Activated naive CD4-positive, alpha-beta T cell treated with anti-CD3 and anti-CD28 coated beads, Interleukin-2, amount 50 U/mL, for 24 hours (primary cell): ENCODE measurements at regions not wholly inside any gene's neighbourhood (a gene's known extent, or its start where the extent isn't known, plus 50 kb on each side); places are given as distances from the start of the nearest gene placed in this dataset.
"Not testable (repeated sequence)": the region's sequence is repeated elsewhere in the genome, so short reads cannot be mapped to it uniquely, and the experiment has no call there.

Experiments used
- H3K27ac Mint-ChIP-seq: one replicate; pipeline ENCODE4 v1.8.0; 2021; ENCODE audit warnings: mild to moderate bottlenecking, mixed read lengths
- H3K27me3 Mint-ChIP-seq: one replicate; pipeline ENCODE4 v1.8.0; 2021; ENCODE audit warnings: mixed read lengths
- H3K36me3 Mint-ChIP-seq: one replicate; pipeline ENCODE4 v1.8.0; 2021; ENCODE audit warnings: mixed read lengths
- H3K4me1 Mint-ChIP-seq: one replicate; pipeline ENCODE4 v1.8.0; 2021; ENCODE audit warnings: mixed read lengths
- H3K4me3 Mint-ChIP-seq: one replicate; pipeline ENCODE4 v1.8.0; 2021; ENCODE audit warnings: mild to moderate bottlenecking, mixed read lengths
- H3K9me3 Mint-ChIP-seq: one replicate; pipeline ENCODE4 v1.8.0; 2021; ENCODE audit warnings: mixed read lengths

- peaks cover 7% of the 10 kb centered on the region for H3K4me1 Mint-ChIP-seq
- H3K27ac Mint-ChIP-seq: no peak overlapping the region
- H3K4me3 Mint-ChIP-seq: no peak overlapping the region
- H3K9me3 Mint-ChIP-seq: no peaks in the 10 kb centered on the region
- H3K27me3 Mint-ChIP-seq: no peaks in the 10 kb centered on the region
- H3K36me3 Mint-ChIP-seq: peaks cover 4% of the 10 kb centered on the region
These were observed 114.4 kb upstream of the IQSEC1 start for GRCh38 chr3:13187593-13187992.

DNA sequence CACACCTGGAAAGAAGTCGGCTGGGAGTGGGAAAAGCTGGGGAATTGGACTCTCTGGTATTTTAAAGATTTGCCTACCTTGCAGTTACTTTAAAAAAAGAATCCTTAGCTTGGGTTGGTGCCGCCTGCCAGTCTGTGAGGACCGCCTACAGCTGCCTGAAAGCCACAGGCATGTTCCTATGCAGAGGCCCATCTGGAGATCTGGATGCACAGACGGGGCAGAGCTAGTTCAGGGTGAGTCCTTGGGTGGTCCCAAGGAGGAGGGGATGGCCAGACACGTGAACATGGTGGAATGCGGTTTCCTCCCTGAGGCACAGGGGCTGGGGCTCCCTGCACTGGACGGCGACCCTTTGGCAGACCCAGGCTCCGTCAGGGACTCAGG, 113.2 kb upstream of the IQSEC1 start:
- Mint-ChIP-seq H3K27me3 (no peaks in the 10 kb centered on the region), H3K4me1 (peaks cover 7% of the 10 kb centered on the region), H3K4me3 (no peak overlapping the region), H3K9me3 (no peaks in the 10 kb centered on the region), H3K27ac (no peak overlapping the region), H3K36me3 (peaks cover 4% of the 10 kb centered on the region)

DNA sequence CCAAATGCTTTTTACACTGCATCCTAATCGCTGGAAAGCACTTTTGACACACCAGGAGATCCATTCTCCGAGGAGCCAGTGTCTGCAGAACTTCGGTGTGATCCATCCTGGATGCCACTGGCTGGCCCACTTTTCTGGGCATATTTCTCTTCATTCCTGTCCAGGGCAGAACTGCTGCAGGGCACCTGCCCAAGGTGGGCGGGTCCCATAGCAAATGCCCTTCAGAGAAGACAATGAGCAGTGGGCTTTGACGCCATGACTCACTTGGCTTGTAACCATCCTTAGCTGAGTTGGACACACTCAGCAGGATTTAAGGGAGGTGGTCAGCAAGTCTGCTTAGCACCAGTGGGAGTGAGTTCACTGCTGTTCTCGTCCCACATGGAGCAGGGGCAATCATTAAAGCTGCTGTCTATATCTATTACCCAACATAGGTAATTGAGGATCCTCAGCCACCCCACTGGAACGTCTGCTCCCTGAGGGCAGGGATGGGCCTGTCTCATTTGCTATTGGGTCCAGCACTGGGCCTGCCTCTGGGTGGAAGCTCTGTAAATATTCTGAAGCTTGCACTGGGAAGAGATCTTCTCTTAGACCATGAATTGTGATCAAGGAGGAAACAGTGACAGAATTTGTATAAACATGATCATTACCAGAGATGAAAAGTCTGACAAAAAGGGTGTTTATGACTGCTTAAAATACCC, 112.7 kb upstream of the IQSEC1 start:
- no peak overlapping the region for H3K4me3 Mint-ChIP-seq
- no peaks in the 10 kb centered on the region for H3K9me3 Mint-ChIP-seq
- peaks cover 4% of the 10 kb centered on the region for H3K36me3 Mint-ChIP-seq
- peaks cover 7% of the 10 kb centered on the region for H3K4me1 Mint-ChIP-seq
- H3K27me3 Mint-ChIP-seq: no peaks in the 10 kb centered on the region
- no peak overlapping the region for H3K27ac Mint-ChIP-seq

GRCh38 chr3:13179582-13180210, 106.5 kb upstream of the IQSEC1 start:
- H3K36me3 Mint-ChIP-seq, H3K4me3 Mint-ChIP-seq, H3K9me3 Mint-ChIP-seq, H3K4me1 Mint-ChIP-seq, H3K27me3 Mint-ChIP-seq, H3K27ac Mint-ChIP-seq: not testable (repeated sequence)

GRCh38 chr3:13179181-13179580, 106.0 kb upstream of the IQSEC1 start:
- Mint-ChIP-seq H3K4me3 (no peak overlapping the region), H3K4me1 (no peaks in the 10 kb centered on the region), H3K27ac (no peak overlapping the region), H3K9me3 (peaks cover 5% of the 10 kb centered on the region), H3K36me3 (peaks cover 1% of the 10 kb centered on the region), H3K27me3 (no peaks in the 10 kb centered on the region)

GRCh38 chr3:13178107-13178506, 104.9 kb upstream of the IQSEC1 start:
- H3K36me3 Mint-ChIP-seq: peaks cover 1% of the 10 kb centered on the region

GRCh38 chr3:13177641-13178040, 104.4 kb upstream of the IQSEC1 start:
- peaks cover 1% of the 10 kb centered on the region for H3K36me3 Mint-ChIP-seq

More at GRCh38 chr3:13178107-13178506, 104.9 kb upstream of the IQSEC1 start:
- H3K4me1 Mint-ChIP-seq: no peaks in the 10 kb centered on the region
- no peak overlapping the region for H3K4me3 Mint-ChIP-seq
- no peak overlapping the region for H3K27ac Mint-ChIP-seq
- H3K27me3 Mint-ChIP-seq: no peaks in the 10 kb centered on the region
- H3K9me3 Mint-ChIP-seq: peaks cover 5% of the 10 kb centered on the region

DNA sequence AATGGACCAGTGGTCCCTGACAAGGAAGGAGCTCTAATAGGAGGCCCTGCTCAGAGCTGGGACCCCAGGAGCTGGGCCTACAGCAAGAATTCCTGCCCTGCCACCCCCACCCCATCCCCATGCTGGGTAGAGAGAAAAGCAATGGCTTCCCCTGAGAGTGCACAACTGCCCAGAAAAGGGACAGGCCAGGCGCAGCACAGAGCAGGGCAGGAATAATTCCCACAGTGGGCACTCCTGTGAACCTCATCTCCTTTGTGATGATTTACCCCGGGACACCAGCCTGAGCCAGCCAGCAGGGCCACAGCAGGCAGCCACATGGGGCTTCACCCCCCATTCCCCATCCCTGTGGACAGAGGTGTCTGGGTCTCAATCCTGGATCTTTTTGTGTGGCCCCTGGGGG, 104.0 kb upstream of the IQSEC1 start:
- Mint-ChIP-seq H3K4me1 (no peaks in the 10 kb centered on the region), H3K27ac (no peak overlapping the region), H3K27me3 (no peaks in the 10 kb centered on the region), H3K9me3 (peaks cover 5% of the 10 kb centered on the region), H3K36me3 (peaks cover 1% of the 10 kb centered on the region), H3K4me3 (no peak overlapping the region)

More at GRCh38 chr3:13177641-13178040, 104.4 kb upstream of the IQSEC1 start:
- Mint-ChIP-seq H3K4me3 (no peak overlapping the region), H3K27me3 (no peaks in the 10 kb centered on the region), H3K9me3 (peaks cover 5% of the 10 kb centered on the region), H3K4me1 (no peaks in the 10 kb centered on the region), H3K27ac (no peak overlapping the region)

- H3K4me1 Mint-ChIP-seq: no peaks in the 10 kb centered on the region
- H3K27me3 Mint-ChIP-seq: no peaks in the 10 kb centered on the region
- H3K9me3 Mint-ChIP-seq: peaks cover 5% of the 10 kb centered on the region
- H3K36me3 Mint-ChIP-seq: peaks cover 1% of the 10 kb centered on the region
- H3K27ac Mint-ChIP-seq: no peak overlapping the region
- H3K4me3 Mint-ChIP-seq: no peak overlapping the region
These were observed 103.2 kb upstream of the IQSEC1 start for GRCh38 chr3:13176445-13176844.

DNA sequence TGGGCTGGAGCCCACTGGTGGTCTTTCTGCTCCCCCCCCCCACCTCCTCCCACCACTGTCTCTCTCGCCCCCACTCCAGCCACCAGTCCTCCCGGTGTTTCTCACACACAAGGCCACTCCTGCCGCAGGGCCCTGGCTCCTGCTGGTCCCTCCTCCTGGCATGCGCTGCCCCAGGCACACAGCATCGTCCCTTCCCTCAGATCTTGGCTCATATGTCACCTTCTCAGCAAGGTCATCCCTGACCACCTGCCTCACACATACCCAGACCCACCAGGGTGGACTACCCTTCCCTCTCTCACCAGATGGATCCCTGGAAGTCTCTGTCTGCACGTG, 101.5 kb upstream of the IQSEC1 start:
- no peaks in the 10 kb centered on the region for H3K27me3 Mint-ChIP-seq
- no peaks in the 10 kb centered on the region for H3K36me3 Mint-ChIP-seq
- H3K4me1 Mint-ChIP-seq: no peaks in the 10 kb centered on the region
- no peak overlapping the region for H3K4me3 Mint-ChIP-seq
- peaks cover 5% of the 10 kb centered on the region for H3K9me3 Mint-ChIP-seq
- no peak overlapping the region for H3K27ac Mint-ChIP-seq

GRCh38 chr3:13174011-13174802, 101.0 kb upstream of the IQSEC1 start:
- Mint-ChIP-seq H3K27me3 (no peaks in the 10 kb centered on the region), H3K4me3 (no peak overlapping the region), H3K4me1 (no peaks in the 10 kb centered on the region), H3K36me3 (no peaks in the 10 kb centered on the region), H3K27ac (no peak overlapping the region), H3K9me3 (peaks cover 5% of the 10 kb centered on the region)

GRCh38 chr3:13173186-13173585, 100.0 kb upstream of the IQSEC1 start:
- Mint-ChIP-seq H3K27me3 (no peaks in the 10 kb centered on the region), H3K4me3 (no peak overlapping the region), H3K36me3 (no peaks in the 10 kb centered on the region), H3K9me3 (no peaks in the 10 kb centered on the region), H3K4me1 (no peaks in the 10 kb centered on the region), H3K27ac (no peak overlapping the region)

- Mint-ChIP-seq H3K4me3 (no peak overlapping the region), H3K4me1 (no peaks in the 10 kb centered on the region)
These were observed 99.4 kb upstream of the IQSEC1 start for GRCh38 chr3:13172644-13173013.

DNA sequence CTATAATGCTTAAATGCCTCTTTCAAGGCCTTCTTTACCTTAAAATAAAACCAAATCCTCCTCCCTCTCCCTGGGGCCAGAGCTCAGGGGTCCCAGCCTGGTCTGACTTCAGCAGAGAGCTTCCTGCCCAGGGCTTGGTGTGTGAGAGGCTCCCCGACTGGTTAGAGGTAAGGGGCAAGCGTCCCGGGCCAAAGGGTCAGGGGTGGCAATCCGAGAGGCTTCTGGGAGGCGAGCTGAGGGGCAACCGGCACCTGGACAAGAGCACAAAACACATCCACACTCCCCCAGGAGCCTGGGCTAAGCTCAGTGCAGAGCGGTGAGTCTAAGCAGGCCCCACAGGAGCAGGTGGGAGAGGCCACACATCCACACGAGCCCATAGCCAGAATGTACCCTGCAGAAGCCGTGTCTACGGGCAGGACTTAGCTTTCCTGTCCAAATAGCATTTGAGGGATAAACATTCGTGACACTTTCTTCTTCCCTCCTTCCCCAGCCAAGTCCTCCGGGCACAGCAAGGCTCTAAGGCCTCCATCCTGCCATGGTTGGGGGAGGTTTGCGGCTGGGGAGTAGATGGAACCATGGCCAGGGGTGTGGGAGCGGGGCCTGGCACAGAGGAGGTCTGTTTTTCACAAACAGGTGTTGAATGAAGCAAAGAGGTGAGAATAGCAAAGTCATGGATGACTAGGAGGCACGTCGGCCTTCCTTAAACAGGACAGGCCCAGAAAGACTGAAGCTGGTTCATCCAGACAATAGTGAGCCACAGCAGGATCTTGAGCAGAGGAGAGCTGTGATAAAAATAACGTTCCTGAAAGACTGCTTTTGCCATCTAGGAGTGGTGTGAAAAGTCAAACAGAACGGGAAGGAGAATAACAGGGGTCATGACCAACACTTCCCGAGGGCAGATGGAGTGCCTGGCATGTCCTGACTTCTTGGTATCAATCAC, 98.7 kb upstream of the IQSEC1 start:
- H3K27me3 Mint-ChIP-seq: no peaks in the 10 kb centered on the region
- no peaks in the 10 kb centered on the region for H3K36me3 Mint-ChIP-seq
- no peak overlapping the region for H3K4me3 Mint-ChIP-seq
- no peak overlapping the region for H3K27ac Mint-ChIP-seq
- no peaks in the 10 kb centered on the region for H3K9me3 Mint-ChIP-seq
- H3K4me1 Mint-ChIP-seq: no peaks in the 10 kb centered on the region

More at GRCh38 chr3:13172644-13173013, 99.4 kb upstream of the IQSEC1 start:
- H3K36me3 Mint-ChIP-seq: no peaks in the 10 kb centered on the region
- H3K27me3 Mint-ChIP-seq: no peaks in the 10 kb centered on the region
- no peaks in the 10 kb centered on the region for H3K9me3 Mint-ChIP-seq
- no peak overlapping the region for H3K27ac Mint-ChIP-seq

DNA sequence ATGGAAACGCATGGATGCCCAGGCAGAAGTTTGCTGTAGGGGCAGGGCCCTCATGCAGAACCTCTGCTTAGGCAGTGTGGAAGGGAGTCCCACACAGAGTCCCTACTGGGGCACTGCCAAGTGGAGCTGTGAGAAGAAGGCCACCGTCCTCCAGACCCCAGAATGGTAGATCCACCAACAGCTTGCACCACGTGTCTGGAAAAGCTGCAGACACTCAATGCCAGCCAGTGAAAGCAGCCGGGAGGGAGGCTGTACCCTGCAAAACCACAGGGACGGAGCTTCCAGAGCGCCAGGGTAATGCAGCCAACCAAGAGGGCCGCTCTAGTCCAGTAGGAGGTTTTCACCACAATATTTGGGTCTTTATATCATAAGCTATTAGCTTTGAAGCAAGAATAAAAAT, 97.1 kb upstream of the IQSEC1 start:
- H3K27me3 Mint-ChIP-seq: no peaks in the 10 kb centered on the region

More for the DNA sequence above, 97.1 kb upstream of the IQSEC1 start:
- H3K4me3 Mint-ChIP-seq: no peak overlapping the region
- H3K27ac Mint-ChIP-seq: no peak overlapping the region
- no peaks in the 10 kb centered on the region for H3K9me3 Mint-ChIP-seq
- H3K36me3 Mint-ChIP-seq: no peaks in the 10 kb centered on the region
- no peaks in the 10 kb centered on the region for H3K4me1 Mint-ChIP-seq
